Keratinocyte (primary cell): ENCODE measurements at regions not wholly inside any gene's neighbourhood (a gene's known extent, or its start where the extent isn't known, plus 50 kb on each side); places are given as distances from the start of the nearest gene placed in this dataset.

Experiments
- DNase-seq: peaks from one replicate; pipeline ENCODE4 v3.0.0-alpha.2; 2011; ENCODE audit warnings: low read depth, missing footprints, low spot score
- FAIRE-seq: peaks from 2 replicates; lab custom pipeline; 2011; peaks lifted over from hg19 to GRCh38; lab: Jason Lieb, UNC
- H2AFZ ChIP-seq: 2 replicates; pipeline ENCODE4 v1.6.0; 2012; ENCODE audit warnings: low read length, control low read depth, inconsistent platforms; ENCODE audit not compliant: control insufficient read depth
- H3K27ac ChIP-seq: 2 replicates; pipeline ENCODE4 v1.5.1; 2011; ENCODE audit warnings: low read length; ENCODE audit not compliant: control insufficient read depth, insufficient read depth
- H3K27me3 ChIP-seq: 3 replicates; pipeline ENCODE4 v1.6.0; 2011; ENCODE audit warnings: low read length; ENCODE audit not compliant: control insufficient read depth, insufficient read depth; ENCODE audit errors: extremely low read depth
- H3K36me3 ChIP-seq, 2 experiments: 2 replicates in 1 of 2; 3 replicates in 1 of 2; pipeline ENCODE4 v1.5.1; 2011; ENCODE audit warnings: low read length in 2 of 2, mild to moderate bottlenecking in 1 of 2; ENCODE audit not compliant: control insufficient read depth in 2 of 2, insufficient read depth in 2 of 2; ENCODE audit errors: extremely low read depth in 1 of 2
- H3K4me1 ChIP-seq: 3 replicates; pipeline ENCODE4 v1.5.1; 2011; ENCODE audit warnings: low read length; ENCODE audit not compliant: control insufficient read depth, insufficient read depth; ENCODE audit errors: extremely low read depth
- H3K4me2 ChIP-seq: 3 replicates; pipeline ENCODE4 v1.6.0; 2011; ENCODE audit warnings: low read depth, low read length; ENCODE audit not compliant: control insufficient read depth, insufficient read depth; ENCODE audit errors: extremely low read depth
- H3K4me3 ChIP-seq, 3 experiments: fragments of 200-600 bp in 1 of 3; sonication (generic) in 1 of 3; 2 replicates in 2 of 3; 3 replicates in 1 of 3; pipeline ENCODE4 v1.5.1; 2011 to 2016; ENCODE audit warnings: low read length in 3 of 3, mild to moderate bottlenecking in 3 of 3, control low read depth in 2 of 3, inconsistent platforms in 1 of 3, low read depth in 1 of 3, mixed read lengths in 1 of 3, mixed run types in 1 of 3, moderate library complexity in 1 of 3; ENCODE audit not compliant: control insufficient read depth in 2 of 3, insufficient read depth in 2 of 3; ENCODE audit errors: extremely low read depth in 1 of 3
- H3K79me2 ChIP-seq: 2 replicates; pipeline ENCODE4 v1.6.0; 2012; ENCODE audit warnings: low read length; ENCODE audit not compliant: control insufficient read depth, insufficient read depth
- H3K9ac ChIP-seq: 3 replicates; pipeline ENCODE4 v1.6.0; 2011; ENCODE audit warnings: low read length; ENCODE audit not compliant: control insufficient read depth, insufficient read depth; ENCODE audit errors: extremely low read depth
- H3K9me1 ChIP-seq: 3 replicates; pipeline ENCODE4 v1.6.0; 2011; ENCODE audit warnings: low read length; ENCODE audit not compliant: control insufficient read depth, insufficient read depth; ENCODE audit errors: extremely low read depth
- H3K9me3 ChIP-seq: 2 replicates; pipeline ENCODE4 v1.5.1; 2012; ENCODE audit warnings: low read depth, low read length; ENCODE audit not compliant: control insufficient read depth
- H4K20me1 ChIP-seq: 3 replicates; pipeline ENCODE4 v1.6.0; 2011; ENCODE audit warnings: low read length; ENCODE audit not compliant: control insufficient read depth, insufficient read depth; ENCODE audit errors: extremely low read depth
- EZH2 ChIP-seq: IDR thresholded peaks from one replicate; pipeline ENCODE4 v1.6.1; 2012; ENCODE audit warnings: inconsistent platforms, mild to moderate bottlenecking, low read length, moderate library complexity
- dilution Hi-C: fragments of 300-500 bp; cut with MboI; formaldehyde crosslinking; loops from one replicate; pipeline ENCODE4 v1.7.0; 2020; ENCODE audit warnings: low sequenced_read_pairs; ENCODE audit not compliant: extremely low pct_ligation_motif_present
- TF ChIP-seq, protein P1 (sequence below), 3 experiments: IDR thresholded peaks in 1 of 3; conservative IDR thresholded peaks in 1 of 3; optimal IDR thresholded peaks in 1 of 3; 2 replicates in 2 of 3; 3 replicates in 1 of 3; pipeline versions ENCODE3 to v1.5.1; 2011; ENCODE audit warnings: low read length in 3 of 3, mild to moderate bottlenecking in 3 of 3, moderate library complexity in 2 of 3, control low read depth in 1 of 3, inconsistent platforms in 1 of 3; ENCODE audit not compliant: insufficient read depth in 2 of 3; ENCODE audit errors: extremely low read depth in 1 of 3

DNA sequence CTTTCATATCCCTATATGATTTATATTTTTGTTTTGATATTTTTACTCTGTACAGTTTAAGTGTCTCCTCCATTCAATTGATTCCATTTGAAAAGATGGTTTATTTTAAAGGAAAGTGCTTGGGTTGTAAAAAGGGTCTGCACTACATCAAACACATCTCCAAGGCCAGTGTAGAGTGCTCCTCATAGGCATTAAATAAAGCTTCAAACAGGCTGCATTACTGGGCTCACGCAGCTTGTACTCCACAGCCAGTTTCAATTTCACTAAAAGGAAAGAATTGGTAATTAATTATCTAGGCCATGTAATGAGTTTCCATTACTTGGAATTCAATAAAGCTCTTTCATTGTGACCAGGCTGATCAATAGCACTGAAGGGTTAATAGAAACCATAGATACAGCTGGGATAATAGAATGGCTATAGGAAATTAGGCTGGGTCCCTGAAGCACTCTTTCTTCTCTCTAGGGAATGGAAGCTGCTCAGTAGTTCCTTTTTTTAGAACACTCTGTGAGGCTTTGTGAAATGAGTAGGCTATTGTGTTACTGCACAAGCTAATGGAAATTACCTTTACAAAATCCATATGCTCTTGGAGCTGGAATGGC, 442.2 kb downstream of the RNF144B start:
- H3K4me2 ChIP-seq: no peak overlapping the region
- no peak overlapping the region for H3K9ac ChIP-seq
- no peaks in the 10 kb centered on the region for H3K27me3 ChIP-seq
- H3K36me3 ChIP-seq: no peaks in the 10 kb centered on the region
- H3K4me1 ChIP-seq: no peaks in the 10 kb centered on the region
- no peaks in the 10 kb centered on the region for H3K79me2 ChIP-seq
- no peaks in the 10 kb centered on the region for H3K9me1 ChIP-seq
- dilution Hi-C loops: loop anchor here (10.0 kb wide), 1 partner anchor 1205 kb away; no protein-coding TSS in a partner anchor
- no peak overlapping the region for H3K27ac ChIP-seq
- H3K4me3 ChIP-seq: no peak overlapping the region
- FAIRE-seq (no peak), DNase-seq (no peak)
- no peak overlapping the region for H2AFZ ChIP-seq
- H4K20me1 ChIP-seq: no peaks in the 10 kb centered on the region
- H3K9me3 ChIP-seq: no peaks in the 10 kb centered on the region
- TF ChIP-seq, protein P1, sequence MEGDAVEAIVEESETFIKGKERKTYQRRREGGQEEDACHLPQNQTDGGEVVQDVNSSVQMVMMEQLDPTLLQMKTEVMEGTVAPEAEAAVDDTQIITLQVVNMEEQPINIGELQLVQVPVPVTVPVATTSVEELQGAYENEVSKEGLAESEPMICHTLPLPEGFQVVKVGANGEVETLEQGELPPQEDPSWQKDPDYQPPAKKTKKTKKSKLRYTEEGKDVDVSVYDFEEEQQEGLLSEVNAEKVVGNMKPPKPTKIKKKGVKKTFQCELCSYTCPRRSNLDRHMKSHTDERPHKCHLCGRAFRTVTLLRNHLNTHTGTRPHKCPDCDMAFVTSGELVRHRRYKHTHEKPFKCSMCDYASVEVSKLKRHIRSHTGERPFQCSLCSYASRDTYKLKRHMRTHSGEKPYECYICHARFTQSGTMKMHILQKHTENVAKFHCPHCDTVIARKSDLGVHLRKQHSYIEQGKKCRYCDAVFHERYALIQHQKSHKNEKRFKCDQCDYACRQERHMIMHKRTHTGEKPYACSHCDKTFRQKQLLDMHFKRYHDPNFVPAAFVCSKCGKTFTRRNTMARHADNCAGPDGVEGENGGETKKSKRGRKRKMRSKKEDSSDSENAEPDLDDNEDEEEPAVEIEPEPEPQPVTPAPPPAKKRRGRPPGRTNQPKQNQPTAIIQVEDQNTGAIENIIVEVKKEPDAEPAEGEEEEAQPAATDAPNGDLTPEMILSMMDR (optimal IDR thresholded peaks at IDR 0.05 in 1 of 3, IDR thresholded peaks at IDR 0.05 in 1 of 3, conservative IDR thresholded peaks at IDR 0.05 in 1 of 3; ENCODE audit: extremely low read depth in 1 of 3, insufficient read depth in 2 of 3, low read length in 3 of 3): no peak

DNA sequence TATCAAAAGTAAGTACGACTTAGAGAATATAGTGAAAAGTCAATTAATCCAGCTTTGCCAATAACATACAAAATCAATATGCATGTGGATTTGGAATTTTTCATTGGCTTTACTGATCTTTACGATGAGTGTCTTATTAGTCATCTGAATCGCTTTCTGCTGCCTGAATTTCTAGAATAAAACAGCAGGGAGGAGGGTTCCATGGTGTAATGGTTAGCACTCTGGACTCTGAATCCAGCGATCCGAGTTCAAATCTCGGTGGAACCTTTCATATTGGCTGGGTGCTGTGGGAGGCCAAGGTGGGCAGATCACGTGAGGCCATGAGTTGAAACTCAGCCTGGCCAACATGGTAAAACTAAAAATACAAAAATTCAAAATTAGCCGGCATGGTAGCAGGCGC, 448.8 kb downstream of the RNF144B start:
- no peak for TF ChIP-seq EZH2
- TF ChIP-seq, protein P1 (optimal IDR thresholded peaks at IDR 0.05 in 1 of 3, IDR thresholded peaks at IDR 0.05 in 1 of 3, conservative IDR thresholded peaks at IDR 0.05 in 1 of 3; ENCODE audit: extremely low read depth in 1 of 3, insufficient read depth in 2 of 3, low read length in 3 of 3): no peak
- no peak overlapping the region for H3K9ac ChIP-seq
- H3K4me2 ChIP-seq: no peak overlapping the region
- H2AFZ ChIP-seq: no peak overlapping the region
- FAIRE-seq: no peak
- no peaks in the 10 kb centered on the region for H3K9me1 ChIP-seq
- dilution Hi-C loops: no loop called here
- no peaks in the 10 kb centered on the region for H3K27me3 ChIP-seq
- H4K20me1 ChIP-seq: no peaks in the 10 kb centered on the region
- no peaks in the 10 kb centered on the region for H3K36me3 ChIP-seq
- no peaks in the 10 kb centered on the region for H3K9me3 ChIP-seq
- DNase-seq: no peak
- H3K4me1 ChIP-seq: no peaks in the 10 kb centered on the region
- H3K4me3 ChIP-seq: no peak overlapping the region
- no peaks in the 10 kb centered on the region for H3K79me2 ChIP-seq
- no peak overlapping the region for H3K27ac ChIP-seq
